AG20443 (cell line): ENCODE measurements at regions not wholly inside any gene's neighbourhood (a gene's known extent, or its start where the extent isn't known, plus 50 kb on each side); places are given as distances from the start of the nearest gene placed in this dataset.

ENCODE experiments used
- DNase-seq: peaks from one replicate; pipeline ENCODE4 v3.0.0; 2012; ENCODE audit warnings: low spot score, mixed read lengths

- peak; percentile 14 for DNase-seq
Observed at GRCh38 chr1:198904321-198904720, 265.5 kb downstream of the PTPRC start.

GRCh38 chr1:198906739-198907422 is 268.0 kb downstream of the PTPRC start:
- no peak for DNase-seq

GRCh38 chr1:198907423-198907746 is 268.5 kb downstream of the PTPRC start:
- no peak for DNase-seq

GRCh38 chr1:198908995-198909394 is 270.2 kb downstream of the PTPRC start:
- DNase-seq, result no peak

GRCh38 chr1:198909973-198910372 is 271.1 kb downstream of the PTPRC start:
- no peak for DNase-seq

GRCh38 chr1:198910816-198911215 is 272.0 kb downstream of the PTPRC start:
- DNase-seq, result no peak

- no peak for DNase-seq
Observed at GRCh38 chr1:198912046-198912445, 273.2 kb downstream of the PTPRC start.

GRCh38 chr1:198913667-198914066 is 274.8 kb downstream of the PTPRC start:
- peak; percentile 39 for DNase-seq

- no peak for DNase-seq
Observed at GRCh38 chr1:198915327-198916231, 276.7 kb downstream of the PTPRC start.

GRCh38 chr1:198917226-198917625 is 278.4 kb downstream of the PTPRC start:
- DNase-seq, result no peak

GRCh38 chr1:198918920-198919319 is 280.1 kb downstream of the PTPRC start:
- DNase-seq, result no peak

GRCh38 chr1:198919667-198920398 is 281.0 kb downstream of the PTPRC start:
- DNase-seq, result no peak

GRCh38 chr1:198922638-198923430 is 284.0 kb downstream of the PTPRC start:
- no peak for DNase-seq

GRCh38 chr1:198923993-198924392 is 285.2 kb downstream of the PTPRC start:
- DNase-seq, result no peak

GRCh38 chr1:198925567-198925966 is 286.7 kb downstream of the PTPRC start:
- no peak for DNase-seq

- no peak for DNase-seq
Observed at GRCh38 chr1:198927129-198927528, 288.3 kb downstream of the PTPRC start.

- DNase-seq, result no peak
Observed at GRCh38 chr1:198929111-198929604, 290.3 kb downstream of the PTPRC start.

- no peak for DNase-seq
Observed at GRCh38 chr1:198929961-198930599, 291.2 kb downstream of the PTPRC start.

- no peak for DNase-seq
Observed at GRCh38 chr1:198932351-198932991, 293.6 kb downstream of the PTPRC start.

- DNase-seq, result no peak
Observed at GRCh38 chr1:198933515-198934222, 294.8 kb downstream of the PTPRC start.
